Caco-2 (cell line): ENCODE measurements at regions not wholly inside any gene's neighbourhood (a gene's known extent, or its start where the extent isn't known, plus 50 kb on each side); places are given as distances from the start of the nearest gene placed in this dataset.

Source experiments
- BruUV-seq: library from RNA; stranded (reverse); fragments of 400-500 nt; replicated peaks from 2 replicates; lab custom pipeline; 2021; lab: Mats Ljungman, UMichigan
- CTCF ChIA-PET: fragments of 300-600 bp; sonication (Branson Sonifier 250); formaldehyde crosslinking; loops from one replicate; lab custom pipeline; 2022; ENCODE audit warnings: antibody characterized with exemption; lab: Charles Lee
- POLR2A ChIA-PET: fragments of 300-600 bp; sonication (Branson Sonifier 250); formaldehyde crosslinking; loops from one replicate; lab custom pipeline; 2022; ENCODE audit warnings: antibody characterized with exemption; lab: Charles Lee
- DNase-seq, 2 experiments: peaks; one replicate each; pipeline versions ENCODE4 v3.0.0 to v3.0.0-alpha.2; 2020 to 2022
- H3K27me3 ChIP-seq: replicated peaks from 2 replicates; pipeline ENCODE4 v1.6.0; 2011; ENCODE audit warnings: low read length; ENCODE audit not compliant: control insufficient read depth, insufficient read depth
- H3K36me3 ChIP-seq: 2 replicates; pipeline ENCODE4 v1.5.1; 2011; ENCODE audit warnings: low read length; ENCODE audit not compliant: control insufficient read depth, insufficient read depth
- H3K4me1 ChIP-seq: fragments of 250-450 bp; sonication (Bioruptor Pico); 2 replicates; pipeline ENCODE4 v1.5.1; 2020; ENCODE audit warnings: mild to moderate bottlenecking
- H3K4me3 ChIP-seq: 2 replicates; pipeline ENCODE4 v1.5.1; 2011; ENCODE audit warnings: low read depth, mild to moderate bottlenecking, control low read depth, low read length
- H3K9me3 ChIP-seq: fragments of 250-450 bp; sonication (Bioruptor Pico); 2 replicates; pipeline ENCODE4 v1.5.1; 2020; ENCODE audit warnings: mild to moderate bottlenecking, moderate library complexity
- H3K27ac Mint-ChIP-seq: one replicate; pipeline ENCODE4 v1.8.0; 2022; ENCODE audit warnings: mixed read lengths; ENCODE audit not compliant: unreplicated experiment
- H3K27me3 Mint-ChIP-seq: one replicate; pipeline ENCODE4 v1.8.0; 2022; ENCODE audit warnings: mixed read lengths; ENCODE audit not compliant: insufficient read depth, unreplicated experiment
- H3K36me3 Mint-ChIP-seq: one replicate; pipeline ENCODE4 v1.8.0; 2022; ENCODE audit warnings: mild to moderate bottlenecking, mixed read lengths; ENCODE audit not compliant: insufficient read depth, unreplicated experiment
- H3K4me1 Mint-ChIP-seq: one replicate; pipeline ENCODE4 v1.8.0; 2022; ENCODE audit warnings: low read depth, mixed read lengths; ENCODE audit not compliant: unreplicated experiment
- H3K4me3 Mint-ChIP-seq: one replicate; pipeline ENCODE4 v1.8.0; 2022; ENCODE audit warnings: mild to moderate bottlenecking, moderate library complexity, mixed read lengths; ENCODE audit not compliant: unreplicated experiment
- H3K9me3 Mint-ChIP-seq: one replicate; pipeline ENCODE4 v1.8.0; 2022; ENCODE audit warnings: mixed read lengths; ENCODE audit not compliant: unreplicated experiment
- intact Hi-C: fragments of 100-400 bp; cut with micrococcal nuclease; formaldehyde crosslinking; loops from one replicate; pipeline ENCODE4 v1.10.0; 2022; ENCODE audit not compliant: unreplicated experiment
- TF ChIP-seq, protein P1 (sequence below), 2 experiments: fragments of 200-600 bp in 1 of 2; IDR thresholded peaks; 1 replicate in 1 of 2; 2 replicates in 1 of 2; pipeline versions ENCODE4 v1.5.1 to v1.8.0; 2011 to 2022; ENCODE audit warnings: antibody characterized with exemption in 1 of 2, control low read depth in 1 of 2, inconsistent platforms in 1 of 2, low read depth in 1 of 2, low read length in 1 of 2, mild to moderate bottlenecking in 1 of 2, moderate library complexity in 1 of 2; ENCODE audit not compliant: insufficient read depth in 1 of 2, severe bottlenecking in 1 of 2, unreplicated experiment in 1 of 2

DNA sequence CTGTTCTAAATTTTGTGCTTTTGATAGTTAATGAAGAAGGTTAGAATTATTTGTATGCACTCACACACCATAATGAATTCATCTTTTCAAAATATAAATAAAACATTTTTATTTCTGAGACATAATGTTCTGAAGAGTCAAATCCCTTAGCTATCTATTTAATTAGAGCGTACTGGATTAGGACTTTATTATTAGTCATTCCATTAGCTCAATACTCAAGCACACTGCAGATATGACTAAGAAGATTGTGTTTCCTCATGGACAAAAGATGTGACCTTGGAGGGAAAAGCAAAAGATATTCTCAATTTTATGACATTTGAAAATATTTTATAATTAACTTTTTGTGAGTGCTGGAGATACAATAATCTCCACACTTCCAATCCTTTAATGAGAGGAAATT lies 666.4 kb downstream of the CD109 start:
- H3K9me3 ChIP-seq = no peaks in the 10 kb centered on the region
- H3K4me1 Mint-ChIP-seq = no peaks in the 10 kb centered on the region
- CTCF ChIA-PET = no interaction called here
- H3K9me3 Mint-ChIP-seq = no peaks in the 10 kb centered on the region
- no peaks in the 10 kb centered on the region for H3K36me3 ChIP-seq
- TF ChIP-seq, protein P1, sequence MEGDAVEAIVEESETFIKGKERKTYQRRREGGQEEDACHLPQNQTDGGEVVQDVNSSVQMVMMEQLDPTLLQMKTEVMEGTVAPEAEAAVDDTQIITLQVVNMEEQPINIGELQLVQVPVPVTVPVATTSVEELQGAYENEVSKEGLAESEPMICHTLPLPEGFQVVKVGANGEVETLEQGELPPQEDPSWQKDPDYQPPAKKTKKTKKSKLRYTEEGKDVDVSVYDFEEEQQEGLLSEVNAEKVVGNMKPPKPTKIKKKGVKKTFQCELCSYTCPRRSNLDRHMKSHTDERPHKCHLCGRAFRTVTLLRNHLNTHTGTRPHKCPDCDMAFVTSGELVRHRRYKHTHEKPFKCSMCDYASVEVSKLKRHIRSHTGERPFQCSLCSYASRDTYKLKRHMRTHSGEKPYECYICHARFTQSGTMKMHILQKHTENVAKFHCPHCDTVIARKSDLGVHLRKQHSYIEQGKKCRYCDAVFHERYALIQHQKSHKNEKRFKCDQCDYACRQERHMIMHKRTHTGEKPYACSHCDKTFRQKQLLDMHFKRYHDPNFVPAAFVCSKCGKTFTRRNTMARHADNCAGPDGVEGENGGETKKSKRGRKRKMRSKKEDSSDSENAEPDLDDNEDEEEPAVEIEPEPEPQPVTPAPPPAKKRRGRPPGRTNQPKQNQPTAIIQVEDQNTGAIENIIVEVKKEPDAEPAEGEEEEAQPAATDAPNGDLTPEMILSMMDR (IDR thresholded peaks at IDR 0.05; ENCODE audit: insufficient read depth in 1 of 2, low read depth in 1 of 2, low read length in 1 of 2, severe bottlenecking in 1 of 2, unreplicated experiment in 1 of 2) = no peak
- POLR2A ChIA-PET = no interaction called here
- no peaks in the 10 kb centered on the region for H3K36me3 Mint-ChIP-seq
- no peak overlapping the region for H3K4me3 ChIP-seq
- no TSS peak for BruUV-seq
- H3K27me3 ChIP-seq = no peaks in the 10 kb centered on the region
- H3K4me1 ChIP-seq = no peaks in the 10 kb centered on the region
- H3K27ac Mint-ChIP-seq = no peak overlapping the region
- intact Hi-C loops = no loop called here
- no peak for DNase-seq
- H3K27me3 Mint-ChIP-seq = peaks cover 2% of the 10 kb centered on the region
- no peak overlapping the region for H3K4me3 Mint-ChIP-seq

DNA sequence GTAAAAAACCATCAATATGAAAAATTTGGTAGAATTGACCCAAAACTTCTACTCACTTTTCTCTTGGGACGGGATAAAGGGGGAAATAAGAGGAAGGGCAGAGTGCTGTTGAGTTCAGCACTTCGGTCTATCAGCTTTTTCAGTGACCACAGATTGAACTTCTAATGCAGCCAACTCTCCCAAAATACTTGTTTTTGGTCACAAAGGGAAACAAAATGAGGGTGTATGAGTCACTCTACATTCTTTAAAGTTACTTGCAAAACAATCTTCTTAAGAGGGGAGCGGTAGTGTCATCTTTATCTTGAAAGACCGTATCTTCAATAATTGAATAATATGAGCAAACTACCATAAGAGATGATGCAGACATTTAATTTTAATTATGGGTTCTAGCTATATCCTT lies 661.3 kb downstream of the CD109 start:
- intact Hi-C loops = no loop called here
- Histone ChIP-seq H3K9me3 (no peaks in the 10 kb centered on the region), H3K27me3 (no peaks in the 10 kb centered on the region), H3K4me1 (no peaks in the 10 kb centered on the region), H3K4me3 (no peak overlapping the region), H3K36me3 (no peaks in the 10 kb centered on the region)
- H3K4me1 Mint-ChIP-seq = no peaks in the 10 kb centered on the region
- no TSS peak for BruUV-seq
- ChIA-PET POLR2A (no interaction called here), CTCF (no interaction called here)
- no peaks in the 10 kb centered on the region for H3K9me3 Mint-ChIP-seq
- peaks cover 2% of the 10 kb centered on the region for H3K27me3 Mint-ChIP-seq
- H3K36me3 Mint-ChIP-seq = no peaks in the 10 kb centered on the region
- H3K4me3 Mint-ChIP-seq = no peak overlapping the region
- H3K27ac Mint-ChIP-seq = no peak overlapping the region
- DNase-seq = no peak
- TF ChIP-seq, protein P1 (IDR thresholded peaks at IDR 0.05; ENCODE audit: insufficient read depth in 1 of 2, low read depth in 1 of 2, low read length in 1 of 2, severe bottlenecking in 1 of 2, unreplicated experiment in 1 of 2) = no peak

DNA sequence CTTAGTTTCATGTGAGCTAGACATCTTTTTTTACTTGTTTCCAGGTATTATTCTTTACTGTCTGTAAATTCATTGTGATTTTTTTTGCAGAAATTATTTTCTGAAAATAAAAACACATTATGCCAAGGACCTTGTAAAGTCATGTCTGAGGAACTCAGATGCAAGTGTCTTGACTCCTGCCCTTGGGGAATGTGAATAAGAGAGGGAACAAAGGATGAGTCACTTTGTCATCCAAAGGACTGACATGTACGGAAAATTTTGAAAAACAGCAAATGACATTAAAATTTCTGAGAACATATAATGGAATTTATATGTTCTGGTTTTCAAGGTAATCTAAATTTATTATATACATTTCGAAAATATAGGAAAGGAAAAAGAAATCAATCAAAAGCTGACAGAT lies 660.4 kb downstream of the CD109 start:
- Histone ChIP-seq H3K9me3 (no peaks in the 10 kb centered on the region), H3K36me3 (no peaks in the 10 kb centered on the region), H3K27me3 (no peaks in the 10 kb centered on the region), H3K4me1 (no peaks in the 10 kb centered on the region), H3K4me3 (no peak overlapping the region)
- intact Hi-C loops = no loop called here
- H3K27me3 Mint-ChIP-seq = peaks cover 2% of the 10 kb centered on the region
- no peaks in the 10 kb centered on the region for H3K4me1 Mint-ChIP-seq
- CTCF ChIA-PET = no interaction called here
- no peaks in the 10 kb centered on the region for H3K9me3 Mint-ChIP-seq
- BruUV-seq = no TSS peak
- no peaks in the 10 kb centered on the region for H3K36me3 Mint-ChIP-seq
- no peak overlapping the region for H3K4me3 Mint-ChIP-seq
- TF ChIP-seq, protein P1 (IDR thresholded peaks at IDR 0.05; ENCODE audit: insufficient read depth in 1 of 2, low read depth in 1 of 2, low read length in 1 of 2, severe bottlenecking in 1 of 2, unreplicated experiment in 1 of 2) = no peak
- POLR2A ChIA-PET = no interaction called here
- DNase-seq = no peak
- H3K27ac Mint-ChIP-seq = no peak overlapping the region
